GM19455 (cell line): ENCODE measurements at regions not wholly inside any gene's neighbourhood (a gene's known extent, or its start where the extent isn't known, plus 50 kb on each side); places are given as distances from the start of the nearest gene placed in this dataset.
"Not testable (repeated sequence)": the region's sequence is repeated elsewhere in the genome, so short reads cannot be mapped to it uniquely, and the experiment has no call there.

ENCODE experiments used
- ATAC-seq: cut with Tn5 transposase; IDR thresholded peaks from one replicate; pipeline ENCODE4 v1.9.1; 2021; ENCODE audit not compliant: unreplicated experiment

- no peak for ATAC-seq
These were observed 831.6 kb downstream of the BRINP3 start for GRCh38 chr1:189646066-189646465.

- no peak for ATAC-seq
These were observed 822.8 kb downstream of the BRINP3 start for GRCh38 chr1:189654906-189655305.

- no peak for ATAC-seq
These were observed 820.8 kb downstream of the BRINP3 start for GRCh38 chr1:189656628-189657530.

GRCh38 chr1:189657715-189658114, 819.9 kb downstream of the BRINP3 start:
- no peak for ATAC-seq

- no peak for ATAC-seq
These were observed 819.3 kb downstream of the BRINP3 start for GRCh38 chr1:189658381-189658780.

- no peak for ATAC-seq
These were observed 817.9 kb downstream of the BRINP3 start for GRCh38 chr1:189659731-189660130.

- no peak for ATAC-seq
These were observed 815.5 kb downstream of the BRINP3 start for GRCh38 chr1:189662190-189662589.

GRCh38 chr1:189669846-189670245, 807.8 kb downstream of the BRINP3 start:
- no peak for ATAC-seq

- ATAC-seq = no peak
These were observed 804.4 kb downstream of the BRINP3 start for GRCh38 chr1:189673217-189673616.

GRCh38 chr1:189675712-189676244, 801.9 kb downstream of the BRINP3 start:
- ATAC-seq = no peak

GRCh38 chr1:189678779-189679178, 798.9 kb downstream of the BRINP3 start:
- ATAC-seq = no peak

- ATAC-seq = no peak
These were observed 796.3 kb downstream of the BRINP3 start for GRCh38 chr1:189681252-189681919.

- no peak for ATAC-seq
These were observed 795.1 kb downstream of the BRINP3 start for GRCh38 chr1:189682591-189682990.

- ATAC-seq = no peak
These were observed 791.4 kb downstream of the BRINP3 start for GRCh38 chr1:189686288-189686687.

GRCh38 chr1:189693140-189693539, 784.5 kb downstream of the BRINP3 start:
- ATAC-seq = no peak

- no peak for ATAC-seq
These were observed 781.4 kb downstream of the BRINP3 start for GRCh38 chr1:189696297-189696696.

- no peak for ATAC-seq
These were observed 780.6 kb downstream of the BRINP3 start for GRCh38 chr1:189697113-189697512.

GRCh38 chr1:189701606-189702005, 776.1 kb downstream of the BRINP3 start:
- no peak for ATAC-seq

GRCh38 chr1:189706594-189706993, 771.1 kb downstream of the BRINP3 start:
- no peak for ATAC-seq

- no peak for ATAC-seq
These were observed 769.0 kb downstream of the BRINP3 start for GRCh38 chr1:189708674-189709073.

GRCh38 chr1:189718147-189718795, 759.4 kb downstream of the BRINP3 start:
- not testable (repeated sequence) for ATAC-seq
